HG03442 (cell line): ENCODE measurements at regions not wholly inside any gene's neighbourhood (a gene's known extent, or its start where the extent isn't known, plus 50 kb on each side); places are given as distances from the start of the nearest gene placed in this dataset.
"Not testable (repeated sequence)": the region's sequence is repeated elsewhere in the genome, so short reads cannot be mapped to it uniquely, and the experiment has no call there.

ENCODE experiments used
- ATAC-seq: cut with Tn5 transposase; IDR thresholded peaks from one replicate; pipeline ENCODE4 v1.9.1; 2021; ENCODE audit warnings: mild to moderate bottlenecking, moderate library complexity; ENCODE audit not compliant: unreplicated experiment

GRCh38 chr7:136136906-136137454 is 159.8 kb upstream of the MTPN start:
- no peak for ATAC-seq

- ATAC-seq: no peak
These were observed 157.3 kb upstream of the MTPN start for GRCh38 chr7:136134503-136134902.

- ATAC-seq: no peak
These were observed 156.4 kb upstream of the MTPN start for GRCh38 chr7:136133551-136133950.

DNA sequence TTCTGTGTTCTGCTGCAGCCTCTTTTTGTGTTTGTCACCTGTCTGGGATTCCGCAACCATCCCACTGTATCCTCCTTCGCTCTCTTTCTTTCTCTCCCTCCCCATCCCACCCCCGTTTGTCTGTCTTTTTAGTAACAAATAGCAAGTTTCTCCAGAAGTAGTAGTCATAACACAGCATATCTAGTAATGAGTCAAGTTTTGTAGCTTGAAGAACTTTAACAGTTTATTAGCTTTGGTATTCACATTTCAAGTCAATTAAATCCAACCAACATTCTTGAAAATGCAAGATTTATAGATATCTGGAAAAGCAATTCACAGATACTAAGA is 154.1 kb upstream of the MTPN start:
- no peak for ATAC-seq

DNA sequence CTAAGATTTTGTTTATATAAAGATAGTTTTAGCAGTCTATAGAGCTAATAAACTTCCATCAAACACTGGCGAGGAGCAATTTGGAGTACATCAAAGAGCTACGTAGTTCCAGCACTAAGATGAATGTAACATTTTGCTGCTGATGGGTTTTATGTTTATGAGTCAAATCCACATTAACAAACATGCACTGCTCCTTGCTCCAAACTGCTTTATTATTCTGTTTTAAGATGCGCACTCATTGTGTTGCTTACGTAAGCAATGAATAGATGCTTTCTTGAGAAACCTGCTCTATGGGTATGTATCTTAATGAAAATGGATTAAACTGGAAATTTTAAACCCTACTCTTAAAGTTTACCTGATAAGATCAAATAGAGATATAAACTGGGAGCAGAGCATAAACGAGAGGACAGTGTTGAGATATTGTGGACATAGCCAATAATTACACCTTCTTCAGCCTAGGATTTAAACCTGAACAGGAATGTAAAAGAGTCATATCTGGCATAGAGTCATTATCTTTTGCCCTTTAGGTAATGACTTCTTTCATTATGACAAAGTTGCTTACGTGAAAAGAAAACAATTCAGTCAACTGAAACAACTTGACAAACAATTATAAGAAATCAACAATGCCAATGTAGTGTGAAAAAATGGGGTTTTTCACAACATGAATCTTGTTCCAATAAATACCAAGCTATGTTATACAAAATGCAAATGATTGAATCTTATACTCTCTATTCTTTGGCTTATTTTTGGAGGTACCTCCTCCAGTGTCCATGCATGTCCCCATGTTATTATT is 153.5 kb upstream of the MTPN start:
- no peak for ATAC-seq

GRCh38 chr7:136128050-136128449 is 150.9 kb upstream of the MTPN start:
- ATAC-seq: no peak

GRCh38 chr7:136123352-136123751 is 146.2 kb upstream of the MTPN start:
- ATAC-seq: no peak

GRCh38 chr7:136122026-136122425 is 144.9 kb upstream of the MTPN start:
- no peak for ATAC-seq

GRCh38 chr7:136117539-136117938 is 140.4 kb upstream of the MTPN start:
- no peak for ATAC-seq

DNA sequence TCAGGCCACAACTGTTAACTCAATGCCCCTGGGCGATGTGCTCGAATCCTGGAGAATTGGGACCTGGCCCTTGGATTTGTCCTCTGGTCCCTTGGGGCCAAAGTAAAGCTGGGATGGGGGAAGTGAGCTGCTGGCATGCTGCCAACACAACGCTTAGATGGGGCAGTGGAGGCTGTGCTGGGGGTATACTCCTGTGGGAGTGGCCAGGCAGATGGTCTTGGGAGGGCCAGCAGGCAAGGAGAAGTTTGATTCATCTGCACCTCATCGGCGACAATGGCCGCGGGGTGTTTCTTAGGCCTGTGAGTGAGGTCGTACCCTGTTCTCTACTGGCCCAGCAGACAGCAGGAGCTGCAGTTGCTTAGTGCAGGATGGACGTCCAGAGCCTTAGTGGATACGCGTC is 139.0 kb upstream of the MTPN start:
- ATAC-seq: no peak

GRCh38 chr7:136114966-136115762 is 138.0 kb upstream of the MTPN start:
- ATAC-seq: peak; percentile 98

GRCh38 chr7:136114467-136114866 is 137.3 kb upstream of the MTPN start:
- not testable (repeated sequence) for ATAC-seq

- ATAC-seq: not testable (repeated sequence)
These were observed 131.9 kb upstream of the MTPN start for GRCh38 chr7:136109037-136109436.

DNA sequence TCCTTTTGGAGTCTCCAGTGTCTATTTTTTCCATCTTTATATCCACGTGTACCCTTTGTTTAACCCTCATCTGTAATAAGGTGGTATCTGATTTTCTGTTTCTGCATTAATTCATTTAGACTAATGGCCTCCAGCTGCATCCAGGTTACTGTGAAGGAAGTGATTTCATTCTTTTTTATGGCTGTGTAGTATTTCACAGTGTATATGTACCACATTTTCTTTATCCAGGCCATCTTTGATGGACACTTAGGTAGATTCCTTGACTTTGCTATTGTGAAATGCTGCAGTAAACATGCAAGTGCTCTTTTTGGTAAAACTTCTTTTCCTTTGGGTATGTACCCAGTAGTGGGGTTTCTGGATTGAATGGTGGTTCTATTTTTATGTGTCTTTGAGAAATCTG is 128.0 kb upstream of the MTPN start:
- ATAC-seq: no peak

GRCh38 chr7:136104269-136104603 is 127.1 kb upstream of the MTPN start:
- ATAC-seq: no peak

- no peak for ATAC-seq
These were observed 126.5 kb upstream of the MTPN start for GRCh38 chr7:136103545-136104268.

GRCh38 chr7:136102881-136103280 is 125.7 kb upstream of the MTPN start:
- no peak for ATAC-seq

DNA sequence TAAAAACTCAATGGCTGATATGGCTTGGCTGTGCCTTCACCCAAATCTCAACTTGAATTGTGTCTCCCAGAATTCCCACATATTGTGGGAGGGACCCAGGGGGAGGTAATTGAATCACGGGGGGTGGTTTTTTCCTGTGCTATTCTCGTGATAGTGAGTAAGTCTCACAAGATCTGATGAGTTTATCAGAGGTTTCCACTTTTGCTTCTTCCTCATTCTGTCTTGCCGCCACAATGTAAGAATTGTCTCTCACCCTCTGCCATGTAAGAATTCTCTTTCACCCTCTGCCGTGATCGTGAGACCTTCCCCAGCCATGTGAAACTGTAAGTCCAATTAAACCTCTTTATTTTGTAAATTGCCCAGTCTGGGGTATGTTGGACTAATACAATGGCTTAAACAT is 115.6 kb upstream of the MTPN start:
- ATAC-seq: not testable (repeated sequence)

DNA sequence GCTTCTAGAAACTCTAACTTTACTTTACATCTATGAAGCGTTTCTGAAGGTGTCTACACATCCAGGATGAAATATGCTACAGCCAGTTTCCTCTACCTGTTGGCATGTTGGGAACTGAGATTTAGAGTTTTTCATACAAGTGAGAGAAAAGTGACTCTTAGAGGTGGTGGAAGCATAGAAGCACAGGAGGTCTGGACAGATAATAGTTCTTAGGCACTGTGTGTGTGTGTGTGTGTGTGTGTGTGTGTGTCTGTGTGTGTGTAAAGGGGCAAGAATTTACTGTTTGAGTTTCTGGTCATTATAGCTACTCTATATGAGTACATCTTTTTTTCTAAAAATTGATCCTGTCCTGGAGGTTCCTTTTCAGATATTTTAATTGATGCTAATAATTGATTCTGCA is 110.7 kb upstream of the MTPN start:
- no peak for ATAC-seq

DNA sequence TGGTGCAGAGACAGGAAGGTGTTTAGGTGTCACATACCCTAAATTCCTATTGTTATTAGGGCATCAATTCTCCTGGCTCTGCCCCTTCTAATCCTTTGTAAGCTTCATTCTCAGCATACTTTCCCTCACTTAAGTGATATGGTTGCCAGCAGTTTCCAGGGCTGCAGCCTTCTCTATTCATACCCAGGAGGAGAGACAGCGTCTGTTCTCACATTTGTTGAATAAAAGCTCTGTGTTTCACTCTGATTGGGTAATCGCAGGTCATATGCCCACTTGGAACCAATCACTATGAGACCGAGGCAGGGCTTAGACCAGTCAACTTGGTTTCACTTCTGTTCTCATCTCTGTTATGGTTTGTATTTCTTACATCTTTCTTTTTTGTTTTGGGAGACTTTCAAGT is 109.6 kb upstream of the MTPN start:
- ATAC-seq: peak; percentile 91

- ATAC-seq: no peak
These were observed 102.8 kb upstream of the MTPN start for GRCh38 chr7:136079934-136080333.

DNA sequence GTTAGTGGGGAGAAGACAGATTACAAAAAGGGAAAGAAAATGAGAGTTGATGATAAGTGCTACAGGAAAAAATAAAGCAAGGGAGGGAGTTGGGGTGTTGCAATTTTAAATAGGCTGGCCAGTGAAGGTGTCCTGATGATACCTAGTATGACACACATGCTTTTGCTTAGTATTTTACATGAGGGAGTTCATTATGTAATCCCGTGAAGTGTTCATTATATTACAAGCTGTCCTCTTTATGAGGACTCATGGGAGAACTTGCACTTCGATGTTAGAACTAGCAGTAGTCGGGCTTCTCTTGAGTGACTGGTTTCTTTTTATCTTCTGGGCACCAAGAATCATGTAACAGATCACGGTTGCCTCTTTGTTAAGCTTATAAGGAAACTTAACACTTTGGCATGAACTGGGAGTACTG is 102.3 kb upstream of the MTPN start:
- ATAC-seq: no peak
